ENCODE measurements at regions not wholly inside any gene's neighbourhood (a gene's known extent, or its start where the extent isn't known, plus 50 kb on each side); places are given as distances from the start of the nearest gene placed in this dataset.

- no peak overlapping the region for H3K4me3 Mint-ChIP-seq
- DNase-seq (no peak), ATAC-seq (no peak)
- no peaks in the 10 kb centered on the region for H3K4me1 Mint-ChIP-seq
- no peak overlapping the region for H3K27ac Mint-ChIP-seq
- peaks cover 4 to 30% (median 18%) of the 10 kb centered on the region in 5 donors for H3K27me3 Mint-ChIP-seq
- no peaks in the 10 kb centered on the region for H3K9me3 Mint-ChIP-seq
- H3K36me3 Mint-ChIP-seq: no peaks in the 10 kb centered on the region
- POLR2A ChIA-PET: no interaction called here
Measured at GRCh38 chr2:238691596-238692491, 156.0 kb upstream of the TWIST2 start.

GRCh38 chr2:238692562-238692961 is 155.3 kb upstream of the TWIST2 start:
- ATAC-seq: no peak
- Mint-ChIP-seq H3K27me3 (peaks cover 4 to 26% (median 13%) of the 10 kb centered on the region in 5 donors), H3K4me1 (no peaks in the 10 kb centered on the region), H3K27ac (no peak overlapping the region), H3K9me3 (no peaks in the 10 kb centered on the region), H3K36me3 (no peaks in the 10 kb centered on the region), H3K4me3 (no peak overlapping the region)
- DNase-seq: no peak
- POLR2A ChIA-PET: no interaction called here

GRCh38 chr2:238693337-238694093 is 154.4 kb upstream of the TWIST2 start:
- no peak overlapping the region for H3K27ac Mint-ChIP-seq
- ATAC-seq: no peak
- POLR2A ChIA-PET: no interaction called here
- H3K27me3 Mint-ChIP-seq: peaks cover 1 to 17% (median 11%) of the 10 kb centered on the region in 5 donors
- DNase-seq: no peak
- H3K4me3 Mint-ChIP-seq: no peak overlapping the region
- no peaks in the 10 kb centered on the region for H3K36me3 Mint-ChIP-seq
- no peaks in the 10 kb centered on the region for H3K9me3 Mint-ChIP-seq
- H3K4me1 Mint-ChIP-seq: no peaks in the 10 kb centered on the region

DNA sequence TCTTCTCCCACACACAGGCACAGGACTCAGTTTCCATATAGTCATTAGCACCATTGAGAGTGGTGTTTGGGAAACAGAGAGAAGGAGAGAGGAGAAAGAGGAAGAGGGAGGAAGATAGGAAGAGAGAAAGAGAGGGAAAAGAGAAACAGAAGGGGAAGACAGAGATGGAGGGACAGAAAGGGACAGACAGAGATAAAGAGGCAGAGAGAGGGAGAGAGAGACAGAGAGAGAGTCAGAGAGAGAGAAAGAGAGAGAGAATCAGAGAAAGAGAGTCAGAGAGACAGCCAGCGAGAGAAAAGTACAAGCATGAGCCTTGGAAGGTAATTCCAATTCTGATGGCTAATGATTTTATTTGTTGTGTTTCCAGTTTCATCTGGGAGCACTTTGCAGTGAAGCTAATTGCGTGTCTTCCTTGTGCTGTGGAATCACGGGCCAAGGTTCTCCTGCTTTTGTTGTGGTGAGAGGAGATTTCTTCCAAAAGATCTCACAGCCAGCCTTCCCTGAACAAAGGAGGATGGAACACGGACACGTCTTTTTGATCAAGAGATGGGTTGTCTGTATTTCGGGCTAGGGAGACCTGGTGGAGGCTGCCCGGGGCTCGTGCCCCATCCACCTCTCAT is 153.6 kb upstream of the TWIST2 start:
- peaks cover 0 to 10% (median 7%) of the 10 kb centered on the region in 5 donors for H3K27me3 Mint-ChIP-seq
- H3K4me1 Mint-ChIP-seq: no peaks in the 10 kb centered on the region
- no peaks in the 10 kb centered on the region for H3K9me3 Mint-ChIP-seq
- DNase-seq: no peak
- no peak for ATAC-seq
- H3K36me3 Mint-ChIP-seq: no peaks in the 10 kb centered on the region
- H3K4me3 Mint-ChIP-seq: no peak overlapping the region
- POLR2A ChIA-PET: no interaction called here
- H3K27ac Mint-ChIP-seq: no peak overlapping the region

DNA sequence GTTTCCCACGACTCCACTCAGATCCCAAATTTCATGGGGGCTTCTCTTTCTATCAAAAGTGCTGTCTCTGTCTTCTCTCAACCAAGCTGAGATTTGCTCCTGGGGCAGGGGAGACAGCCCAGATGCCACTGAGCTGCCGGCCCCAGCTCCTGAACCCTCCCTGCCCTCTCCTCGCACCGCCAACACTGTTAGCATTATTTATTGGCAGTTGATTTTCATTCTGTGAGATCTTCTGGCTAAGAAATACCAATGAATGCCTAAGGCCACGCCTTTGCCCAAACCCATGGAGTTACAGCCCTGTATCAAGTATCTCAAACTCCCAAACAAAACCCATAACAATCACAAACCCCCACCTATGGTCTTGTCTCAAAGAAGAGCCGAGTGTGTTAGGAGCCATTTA is 153.0 kb upstream of the TWIST2 start:
- Mint-ChIP-seq H3K36me3 (no peaks in the 10 kb centered on the region), H3K4me3 (no peak overlapping the region), H3K9me3 (no peaks in the 10 kb centered on the region), H3K27ac (no peak overlapping the region), H3K4me1 (no peaks in the 10 kb centered on the region), H3K27me3 (peaks cover 0 to 9% (median 5%) of the 10 kb centered on the region in 5 donors)
- POLR2A ChIA-PET: no interaction called here
- ATAC-seq (no peak), DNase-seq (no peak)

GRCh38 chr2:238695538-238695937 is 152.3 kb upstream of the TWIST2 start:
- peaks cover 0 to 5% (median 1%) of the 10 kb centered on the region in 5 donors for H3K27me3 Mint-ChIP-seq
- DNase-seq (no peak), ATAC-seq (no peak)
- H3K36me3 Mint-ChIP-seq: no peaks in the 10 kb centered on the region
- H3K4me3 Mint-ChIP-seq: no peak overlapping the region
- no peaks in the 10 kb centered on the region for H3K4me1 Mint-ChIP-seq
- no peaks in the 10 kb centered on the region for H3K9me3 Mint-ChIP-seq
- POLR2A ChIA-PET: no interaction called here
- H3K27ac Mint-ChIP-seq: no peak overlapping the region

GRCh38 chr2:238696331-238696730 is 151.6 kb upstream of the TWIST2 start:
- Mint-ChIP-seq H3K36me3 (no peaks in the 10 kb centered on the region), H3K4me1 (peaks cover 0 to under 1% (median under 1%) of the 10 kb centered on the region in 4 donors)

GRCh38 chr2:238696786-238697185 is 151.1 kb upstream of the TWIST2 start:
- Mint-ChIP-seq H3K27ac (no peak overlapping the region), H3K4me1 (peaks cover 0 to 5% (median 2%) of the 10 kb centered on the region in 4 donors), H3K36me3 (no peaks in the 10 kb centered on the region), H3K4me3 (no peak overlapping the region), H3K27me3 (peaks cover 0 to 5% (median 1%) of the 10 kb centered on the region in 5 donors), H3K9me3 (no peaks in the 10 kb centered on the region)
- POLR2A ChIA-PET: no interaction called here
- no peak for ATAC-seq
- no peak for DNase-seq

More at GRCh38 chr2:238696331-238696730, 151.6 kb upstream of the TWIST2 start:
- Mint-ChIP-seq H3K4me3 (no peak overlapping the region), H3K9me3 (no peaks in the 10 kb centered on the region), H3K27me3 (peaks cover 0 to 5% (median 0%) of the 10 kb centered on the region in 5 donors), H3K27ac (no peak overlapping the region)
- POLR2A ChIA-PET: no interaction called here
- DNase-seq (no peak), ATAC-seq (no peak)

DNA sequence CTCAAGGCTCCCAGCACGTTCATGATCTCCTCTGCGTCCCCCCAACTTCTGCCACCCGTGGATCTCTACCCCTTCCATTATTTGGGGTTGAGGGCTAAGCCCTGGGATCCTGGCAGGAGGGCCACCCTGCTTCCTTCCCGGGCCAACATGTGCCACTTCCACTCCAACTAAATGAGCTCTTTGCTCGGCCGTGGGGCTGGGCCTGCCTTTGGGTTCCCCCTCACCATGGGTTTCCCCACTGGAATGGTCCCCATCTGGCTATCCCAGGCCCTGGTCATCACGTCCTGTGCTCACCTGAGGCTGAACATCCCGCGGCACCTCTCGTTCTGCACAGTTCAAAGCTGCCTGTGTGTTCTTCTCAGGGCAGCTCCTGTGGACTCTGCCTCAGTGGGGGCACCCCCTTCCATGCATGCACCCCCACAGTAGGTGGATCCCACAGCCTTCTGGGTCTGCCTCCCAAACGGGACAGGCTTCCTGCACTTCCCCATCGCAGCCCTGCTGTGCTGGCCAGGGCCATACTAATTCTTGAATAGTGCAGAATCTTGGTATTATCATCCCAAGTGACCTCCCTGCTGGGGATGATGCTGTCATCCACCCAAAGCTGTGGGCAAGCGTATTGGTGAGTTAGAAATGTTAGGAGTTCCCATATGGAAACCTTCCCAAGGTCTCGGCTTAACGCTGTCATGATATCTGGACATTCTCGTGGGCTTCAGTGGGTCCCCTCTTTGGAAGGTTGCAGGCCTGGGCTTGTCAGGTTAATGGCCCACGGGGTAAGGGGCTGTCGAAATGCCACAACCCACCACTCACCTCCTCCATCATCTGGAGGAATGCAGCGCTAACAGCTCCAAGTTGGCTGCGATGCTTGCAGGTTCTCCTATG is 150.5 kb upstream of the TWIST2 start:
- ATAC-seq (no peak), DNase-seq (no peak)
- POLR2A ChIA-PET: no interaction called here
- Mint-ChIP-seq H3K4me3 (no peak overlapping the region), H3K36me3 (no peaks in the 10 kb centered on the region), H3K27ac (no peak overlapping the region), H3K27me3 (peaks cover 0 to 5% (median 1%) of the 10 kb centered on the region in 5 donors), H3K9me3 (no peaks in the 10 kb centered on the region), H3K4me1 (peaks cover 0 to 6% (median 2%) of the 10 kb centered on the region in 4 donors)

DNA sequence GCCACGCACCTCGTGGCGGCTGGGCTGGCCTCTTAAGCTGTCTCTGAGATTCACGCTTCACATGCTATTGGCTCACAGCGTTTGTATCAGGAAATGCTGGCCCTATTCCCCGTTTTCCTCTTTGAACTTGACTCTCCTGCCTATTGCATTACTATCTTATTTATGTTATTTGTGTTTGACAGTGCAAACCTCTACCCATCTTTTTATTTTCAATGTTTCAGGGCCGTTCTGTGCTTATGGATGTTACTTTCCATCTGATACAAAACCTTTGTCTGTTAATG is 149.9 kb upstream of the TWIST2 start:
- no peak overlapping the region for H3K27ac Mint-ChIP-seq
- no peak for ATAC-seq
- no peaks in the 10 kb centered on the region for H3K36me3 Mint-ChIP-seq
- H3K9me3 Mint-ChIP-seq: no peaks in the 10 kb centered on the region
- peaks cover 0 to 6% (median 3%) of the 10 kb centered on the region in 4 donors for H3K4me1 Mint-ChIP-seq
- no peak for DNase-seq
- H3K27me3 Mint-ChIP-seq: peaks cover 0 to 8% (median 0%) of the 10 kb centered on the region in 5 donors
- POLR2A ChIA-PET: no interaction called here
- no peak overlapping the region for H3K4me3 Mint-ChIP-seq

- H3K4me3 Mint-ChIP-seq: no peak overlapping the region
- H3K27me3 Mint-ChIP-seq: peaks cover 0 to 8% (median 0%) of the 10 kb centered on the region in 5 donors
- ATAC-seq: no peak
- no peak overlapping the region for H3K27ac Mint-ChIP-seq
- H3K36me3 Mint-ChIP-seq: no peaks in the 10 kb centered on the region
- POLR2A ChIA-PET: no interaction called here
- H3K4me1 Mint-ChIP-seq: peaks cover 0 to 6% (median 3%) of the 10 kb centered on the region in 4 donors
- DNase-seq: no peak
- H3K9me3 Mint-ChIP-seq: no peaks in the 10 kb centered on the region
Measured at GRCh38 chr2:238698451-238699306, 149.2 kb upstream of the TWIST2 start.

All from naive thymus-derived CD8-positive, alpha-beta T cell (primary cell).